Fibroblast of lung (primary cell): ENCODE measurements at regions not wholly inside any gene's neighbourhood (a gene's known extent, or its start where the extent isn't known, plus 50 kb on each side); places are given as distances from the start of the nearest gene placed in this dataset.

Source experiments
- CTCF ChIP-seq, 2 donors: IDR thresholded peaks in 1 of 2; conservative IDR thresholded peaks in 1 of 2; 1 replicate in 1 of 2; 2 replicates in 1 of 2; pipeline ENCODE4 v1.5.1; 2011 to 2012; ENCODE audit warnings: low read length in 2 of 2, control low read depth in 1 of 2, inconsistent platforms in 1 of 2, low read depth in 1 of 2, mild to moderate bottlenecking in 1 of 2
- EZH2 ChIP-seq: IDR thresholded peaks from 2 replicates; pipeline ENCODE4 v1.5.1; 2012; ENCODE audit warnings: low read length, control low read depth, mild to moderate bottlenecking; ENCODE audit errors: missing control alignments

- TF ChIP-seq CTCF (conservative IDR thresholded peaks at IDR 0.05 in 1 of 2, IDR thresholded peaks at IDR 0.05 in 1 of 2; ENCODE audit: low read depth in 1 of 2, low read length in 2 of 2) (no peak), EZH2 (no peak)
These were observed 448.8 kb upstream of the CADM2 start for GRCh38 chr3:84510007-84510406.
